ENCODE measurements at regions not wholly inside any gene's neighbourhood (a gene's known extent, or its start where the extent isn't known, plus 50 kb on each side); places are given as distances from the start of the nearest gene placed in this dataset.
"Not testable (repeated sequence)": the region's sequence is repeated elsewhere in the genome, so short reads cannot be mapped to it uniquely, and the experiment has no call there.

DNA sequence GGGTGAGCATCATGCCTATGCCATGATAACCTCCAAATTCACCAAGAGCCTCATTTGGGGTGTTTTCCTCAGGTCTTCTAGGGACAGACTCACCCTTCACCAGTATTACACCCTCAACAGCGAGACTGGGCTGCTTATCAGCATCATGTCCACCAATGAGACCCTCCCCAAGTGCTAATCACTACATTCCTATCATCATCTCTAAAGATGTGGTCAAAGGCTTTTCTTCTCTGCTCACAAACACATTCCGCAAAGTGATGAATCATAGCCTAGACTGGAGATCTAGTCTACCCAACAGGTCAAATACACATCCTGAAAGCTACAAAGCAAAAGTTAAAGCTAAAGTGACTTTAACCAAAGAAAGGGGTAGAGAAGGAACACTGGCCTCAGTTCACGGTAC, 75.3 kb upstream of the C7orf33 start:
- DNase-seq: no peak

DNA sequence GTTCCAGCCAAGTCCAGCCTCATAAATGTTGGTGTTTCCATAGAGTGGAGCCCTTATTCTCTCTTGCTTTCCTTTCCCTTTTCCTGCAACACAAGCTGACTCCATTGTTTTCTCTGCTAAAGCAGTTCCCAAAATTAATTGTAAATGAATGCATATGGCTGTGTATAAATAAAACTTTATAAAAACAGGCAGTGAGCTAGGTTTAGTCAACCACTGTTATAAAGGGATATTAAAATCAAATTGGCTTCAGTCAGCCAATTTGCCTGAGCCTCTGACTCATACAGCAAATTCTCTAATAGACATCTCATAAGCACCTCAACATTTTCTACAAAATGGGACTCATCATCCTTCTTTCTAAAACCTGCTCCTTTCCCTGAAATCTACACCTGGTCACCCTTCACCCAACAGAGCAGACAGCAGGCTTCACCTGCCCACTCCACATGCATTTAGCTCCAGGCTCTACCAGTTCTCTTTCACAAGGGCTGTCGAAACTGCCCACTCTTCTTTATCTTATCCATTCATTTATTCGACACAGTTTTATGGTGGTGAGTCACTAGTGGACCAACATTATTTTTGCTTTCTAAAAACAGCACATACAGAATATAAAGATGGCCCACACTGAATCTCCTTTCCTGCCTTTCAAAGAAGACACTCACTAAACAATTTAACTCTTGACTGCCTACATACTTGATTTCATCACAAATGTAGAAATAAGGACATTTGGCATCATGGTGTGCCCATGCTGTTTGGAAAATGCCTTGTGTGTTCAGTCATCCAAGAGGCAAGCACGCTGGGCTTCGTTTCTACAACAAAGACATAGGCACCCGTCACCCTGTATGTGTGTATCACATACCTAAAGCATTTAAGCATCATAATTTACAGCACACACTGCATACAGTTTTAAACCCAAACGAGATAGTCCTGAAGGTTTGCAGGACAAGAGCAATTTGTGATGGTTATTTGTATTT, 74.6 kb upstream of the C7orf33 start:
- no peak for DNase-seq

DNA sequence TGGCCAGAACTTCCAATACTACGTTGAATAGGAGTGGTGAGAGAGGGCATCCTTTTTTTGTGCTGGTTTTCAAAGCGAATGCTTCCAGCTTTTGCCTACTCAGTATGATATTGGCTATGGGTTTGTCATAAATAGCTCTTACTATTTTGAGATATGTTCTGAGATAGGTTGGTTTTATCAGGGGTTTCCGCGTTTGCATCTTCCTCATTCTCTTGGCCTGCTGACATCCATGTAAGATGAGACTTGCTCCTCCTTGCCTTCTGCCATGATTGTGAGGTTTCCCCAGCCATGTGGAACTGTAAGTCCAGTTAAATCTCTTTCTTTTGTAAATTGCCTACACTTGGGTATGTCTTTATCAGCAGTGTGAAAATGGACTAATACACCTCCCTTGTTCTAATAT, 71.2 kb upstream of the C7orf33 start:
- not testable (repeated sequence) for DNase-seq

DNA sequence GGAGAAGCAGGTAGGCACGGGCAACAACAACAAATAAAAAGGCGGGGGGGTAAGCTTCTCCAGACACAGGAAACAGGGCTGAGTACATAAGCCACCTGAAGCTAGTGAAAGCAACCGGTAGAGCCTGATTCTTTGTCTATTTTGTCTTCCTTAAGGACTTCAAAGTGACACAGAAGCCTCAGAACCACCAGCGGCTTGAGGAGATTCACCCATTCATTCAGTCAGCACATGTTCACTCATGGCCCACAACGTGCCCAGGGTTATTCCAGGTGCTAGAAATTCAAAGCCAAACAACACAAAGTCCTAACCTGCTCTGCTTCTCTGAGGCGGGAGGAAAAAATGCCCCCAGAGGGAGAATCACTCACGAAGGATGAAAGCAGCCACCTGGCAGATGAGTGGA, 69.3 kb upstream of the C7orf33 start:
- DNase-seq: no peak

DNA sequence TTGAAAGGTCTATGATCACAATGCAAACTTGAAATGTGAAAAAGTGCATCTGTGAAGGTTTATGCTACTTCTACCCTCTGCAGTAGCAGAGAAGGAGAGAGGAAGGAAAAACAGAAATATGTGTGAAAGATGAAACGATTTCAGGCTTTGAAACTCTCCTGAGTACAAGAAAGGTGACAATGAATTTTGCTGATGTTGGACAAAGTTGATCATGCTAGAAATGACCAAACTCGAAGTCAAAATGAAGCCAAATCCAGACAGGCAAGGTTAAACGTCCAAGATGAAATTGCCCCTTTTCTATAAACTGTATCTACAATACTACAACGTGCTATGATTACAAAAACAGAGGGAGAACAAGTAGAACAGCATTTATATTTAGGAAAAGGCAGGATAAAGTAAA, 67.0 kb upstream of the C7orf33 start:
- no peak for DNase-seq

DNA sequence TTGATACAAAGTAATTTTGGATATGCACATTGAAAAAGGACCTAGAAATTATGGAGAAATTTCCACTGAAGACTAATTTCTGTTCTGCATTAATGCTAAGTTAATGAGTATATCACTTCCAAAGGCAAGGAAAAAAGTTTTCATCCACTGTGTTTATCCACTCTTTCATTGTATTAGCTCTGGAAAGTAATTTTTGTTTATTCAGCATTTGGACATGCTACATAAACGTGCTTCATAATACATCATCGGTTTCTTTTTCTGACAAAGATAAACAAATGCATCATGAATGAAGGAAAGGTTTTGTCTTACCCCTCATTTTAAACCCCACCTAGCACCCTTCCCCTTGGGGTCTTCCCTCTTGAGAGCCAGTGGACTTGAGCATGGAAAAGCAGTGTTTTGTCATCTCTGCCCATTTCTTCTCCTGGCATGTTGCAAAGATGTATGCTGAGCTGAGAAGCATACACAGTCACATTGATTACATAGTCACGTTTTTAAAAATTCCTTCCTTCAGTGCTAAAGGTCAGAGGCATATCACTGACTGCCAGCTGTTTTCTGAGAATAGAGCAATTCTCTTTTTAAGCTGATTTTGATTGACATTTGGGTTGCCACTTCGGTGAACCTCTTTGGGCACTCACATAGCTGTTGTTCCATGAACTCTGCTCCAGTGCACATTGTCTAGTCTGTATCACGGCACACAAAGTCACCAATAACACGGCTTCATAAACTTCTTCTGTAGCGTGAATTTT, 65.9 kb upstream of the C7orf33 start:
- no peak for DNase-seq

DNA sequence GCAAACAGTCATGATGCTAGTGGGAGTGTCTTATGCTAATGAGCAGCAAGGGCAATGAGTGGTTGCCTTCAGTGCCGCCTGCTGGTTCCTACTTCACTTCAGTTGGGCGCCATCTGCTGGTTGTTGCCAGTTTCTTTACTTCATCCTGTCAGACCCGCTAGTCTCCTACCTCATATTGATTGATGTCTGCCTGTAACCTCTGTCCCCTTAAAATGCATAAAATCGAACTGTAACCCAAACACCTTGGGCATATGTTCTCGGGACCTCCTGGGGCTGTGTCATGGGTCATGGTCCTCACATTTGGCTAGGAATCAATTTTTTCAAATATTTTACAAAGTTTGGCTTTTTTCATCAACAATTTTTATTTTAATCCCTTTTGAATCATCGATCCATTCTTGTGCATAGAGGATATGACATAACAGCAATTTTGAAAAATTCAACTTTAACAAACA, 62.8 kb upstream of the C7orf33 start:
- DNase-seq: peak; percentile 89

DNA sequence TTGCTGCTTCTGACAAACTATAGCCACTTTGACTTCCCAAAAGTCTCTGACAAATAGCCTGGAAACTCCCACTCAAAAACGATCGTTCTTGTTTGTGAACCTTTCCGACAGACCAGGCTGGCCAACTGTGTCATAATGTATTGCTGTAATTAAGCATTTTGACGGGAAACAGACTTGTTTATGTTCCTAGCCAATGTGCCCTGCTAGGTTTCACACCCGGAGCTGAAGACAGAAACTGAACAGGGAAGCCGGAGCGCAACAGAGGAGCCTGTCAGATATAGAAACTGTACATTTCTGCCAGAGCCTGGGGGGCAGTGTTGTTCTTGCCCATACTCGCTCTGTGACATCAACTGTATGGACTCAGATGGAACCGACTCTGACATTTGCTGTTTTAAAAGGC, 55.3 kb upstream of the C7orf33 start:
- no peak for DNase-seq

DNA sequence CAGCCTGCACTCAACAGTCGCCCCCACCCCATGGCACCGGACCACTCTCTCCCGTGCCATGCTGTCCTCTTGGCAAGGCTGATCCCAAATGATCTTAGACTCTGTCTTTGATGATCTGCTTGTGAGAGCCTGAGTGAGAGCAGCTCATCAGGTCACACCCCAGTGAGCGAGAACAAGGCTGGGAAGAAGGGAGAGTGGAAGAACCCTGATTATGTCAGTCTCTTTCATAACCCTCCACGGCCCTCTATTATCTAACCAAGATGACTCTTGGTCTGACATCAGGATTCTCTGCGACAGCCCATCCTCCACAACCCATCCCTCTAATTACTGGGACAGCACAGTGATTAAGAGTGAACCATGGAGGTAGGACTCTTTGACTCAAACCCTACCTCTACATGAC, 53.1 kb upstream of the C7orf33 start:
- no peak for DNase-seq

DNA sequence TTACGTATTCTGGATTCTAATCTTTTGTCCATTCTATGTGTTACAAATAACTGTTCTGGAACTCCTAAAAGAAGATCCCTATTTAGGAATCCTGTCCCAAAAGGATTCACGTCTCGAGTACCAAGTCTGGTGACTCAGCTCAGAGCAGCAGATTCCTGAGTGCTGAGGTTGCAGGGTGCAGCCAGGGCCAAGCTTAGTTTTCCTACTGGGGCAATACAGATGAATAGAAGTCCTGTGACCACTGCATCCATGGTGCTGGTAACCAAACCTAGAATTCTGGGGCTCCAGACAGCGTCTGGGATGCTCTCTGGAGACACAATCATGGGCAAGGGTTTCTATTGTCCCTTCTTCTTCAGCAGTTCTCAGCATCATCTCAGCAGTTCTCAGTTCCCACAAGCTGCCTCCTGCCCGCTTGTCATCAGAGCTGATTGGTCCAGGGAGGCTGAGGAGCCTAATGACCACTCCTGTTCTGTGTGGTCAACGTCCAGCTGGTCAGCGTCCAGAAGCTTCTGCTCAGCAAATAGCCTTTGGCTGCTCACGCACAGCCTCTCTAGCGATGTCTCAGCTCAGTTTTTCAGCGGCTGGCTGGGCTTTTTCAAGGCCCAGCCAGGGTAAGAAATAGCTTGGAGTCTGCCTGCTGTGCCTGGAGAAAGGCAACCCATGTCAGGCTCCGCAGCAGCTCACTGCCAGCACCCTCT, 50.4 kb upstream of the C7orf33 start:
- no peak for DNase-seq

Measured in NCI-H1092 (cell line).